IPS-NIHi7 (cell line): ENCODE measurements at regions not wholly inside any gene's neighbourhood (a gene's known extent, or its start where the extent isn't known, plus 50 kb on each side); places are given as distances from the start of the nearest gene placed in this dataset.

Experiments used
- DNase-seq: peaks from one replicate; pipeline ENCODE4 v3.0.0; 2012; ENCODE audit warnings: mixed read lengths; ENCODE audit errors: extremely low spot score

DNA sequence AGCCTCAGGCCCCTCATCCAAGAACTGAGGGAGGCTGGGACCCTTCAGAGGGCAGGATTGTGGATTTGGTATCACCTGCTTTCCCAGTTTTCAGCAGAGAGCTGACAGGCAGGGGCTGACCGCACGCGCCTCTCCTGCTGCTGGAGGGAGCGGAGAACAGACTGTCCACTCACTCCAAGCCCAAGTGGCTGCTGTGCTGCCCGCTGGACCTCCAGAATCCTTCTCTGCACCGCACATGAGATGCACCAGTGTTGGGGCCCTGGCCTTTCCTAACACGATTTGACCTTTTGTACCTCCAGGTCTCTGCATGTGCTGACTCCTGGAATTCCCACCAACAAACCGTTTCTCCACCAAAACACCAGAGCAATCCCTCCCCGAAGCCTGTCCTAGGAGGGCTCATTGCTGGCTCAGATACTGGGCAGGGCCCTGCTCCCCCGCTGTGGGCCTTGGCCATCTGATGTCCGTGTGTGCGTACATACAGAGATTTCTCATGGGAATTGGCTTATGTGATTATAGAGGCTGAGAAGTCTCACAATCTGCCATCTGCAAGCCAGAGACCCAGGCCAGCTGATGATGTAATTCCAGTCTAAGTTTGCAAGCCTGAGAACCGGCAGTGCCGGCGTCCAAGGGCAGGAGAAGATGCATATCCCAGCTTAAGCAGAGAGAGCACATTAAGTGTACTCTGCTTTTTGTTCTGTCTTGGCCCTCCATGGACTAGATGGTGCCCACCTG is 141.7 kb downstream of the GADD45G start:
- no peak for DNase-seq

DNA sequence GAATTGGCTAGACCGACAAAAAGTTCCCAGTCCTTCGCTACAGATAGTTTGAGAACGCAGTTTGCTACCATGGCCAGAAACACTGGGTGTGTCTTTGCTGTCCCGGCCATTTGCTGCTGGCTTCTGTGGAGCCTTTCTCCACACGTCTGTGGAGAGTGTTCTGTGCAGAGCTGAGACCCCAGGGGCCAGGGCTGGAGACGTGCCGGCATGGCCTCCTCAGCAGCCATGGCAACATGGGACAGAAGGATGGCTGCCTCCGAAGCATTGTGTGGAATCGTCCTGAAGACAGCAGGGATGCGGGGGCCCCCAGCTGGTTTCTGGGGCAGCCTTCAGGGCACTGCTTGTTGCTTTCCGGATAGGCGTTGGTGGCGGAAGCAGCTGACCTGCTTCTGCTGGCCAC is 142.8 kb downstream of the GADD45G start:
- DNase-seq, result no peak

DNA sequence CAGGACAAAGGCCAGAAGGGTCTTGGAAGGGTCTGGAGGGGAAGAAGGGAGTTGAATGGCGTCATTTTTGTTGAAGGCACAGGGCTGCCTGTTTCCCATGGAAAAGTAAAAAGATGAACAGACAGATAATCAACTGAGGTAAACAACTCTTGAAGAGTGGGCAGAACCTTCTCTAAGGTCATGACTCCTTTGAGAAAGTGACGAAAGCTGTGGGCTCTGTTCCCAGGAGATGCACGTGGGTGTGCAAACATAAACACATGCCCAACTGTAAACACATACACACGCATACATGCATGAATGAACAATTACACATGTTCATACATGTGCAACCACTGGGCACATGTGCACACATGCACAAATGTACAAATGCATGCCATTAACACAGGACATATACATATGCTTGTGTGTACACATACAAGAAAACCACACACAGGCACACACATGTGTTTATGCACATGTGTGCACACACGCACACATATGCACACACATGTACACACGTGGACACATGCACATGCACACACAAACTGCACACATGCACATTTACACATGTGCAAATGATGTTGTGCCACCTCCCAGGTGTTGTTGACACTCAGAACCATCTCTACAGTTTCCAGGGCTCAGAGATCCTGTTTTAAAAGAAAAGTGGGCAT is 143.3 kb downstream of the GADD45G start:
- DNase-seq, result no peak

DNA sequence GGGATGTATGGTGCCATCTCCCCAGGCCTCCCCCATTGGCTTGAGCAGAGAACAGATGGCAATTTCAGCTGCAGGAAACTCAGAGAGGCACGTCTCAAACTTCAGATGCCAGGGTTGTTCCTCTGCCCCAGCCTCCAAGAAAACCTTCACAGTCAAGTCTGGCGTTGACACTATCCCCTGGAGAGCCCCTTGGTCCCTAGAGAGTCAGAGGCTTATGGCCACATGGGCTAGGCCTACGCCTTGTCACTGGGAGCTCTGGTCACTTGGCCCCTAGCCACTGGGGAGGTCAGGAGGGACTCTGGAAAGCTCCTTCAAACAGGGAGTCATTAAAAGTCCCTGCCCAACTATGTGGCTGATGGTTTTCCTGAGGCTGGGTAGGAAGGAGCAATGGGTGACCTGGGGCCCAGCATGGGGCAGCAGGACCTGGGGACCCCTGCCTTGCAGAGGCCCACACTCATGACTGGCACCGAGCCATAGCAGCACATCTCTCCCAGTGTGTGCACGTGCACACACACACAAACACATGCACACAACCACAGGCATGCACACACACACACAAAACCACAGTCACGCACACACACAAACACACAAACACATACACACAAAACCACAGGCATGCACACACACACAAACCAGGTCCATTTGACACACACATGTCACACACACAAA is 144.2 kb downstream of the GADD45G start:
- DNase-seq, result no peak

DNA sequence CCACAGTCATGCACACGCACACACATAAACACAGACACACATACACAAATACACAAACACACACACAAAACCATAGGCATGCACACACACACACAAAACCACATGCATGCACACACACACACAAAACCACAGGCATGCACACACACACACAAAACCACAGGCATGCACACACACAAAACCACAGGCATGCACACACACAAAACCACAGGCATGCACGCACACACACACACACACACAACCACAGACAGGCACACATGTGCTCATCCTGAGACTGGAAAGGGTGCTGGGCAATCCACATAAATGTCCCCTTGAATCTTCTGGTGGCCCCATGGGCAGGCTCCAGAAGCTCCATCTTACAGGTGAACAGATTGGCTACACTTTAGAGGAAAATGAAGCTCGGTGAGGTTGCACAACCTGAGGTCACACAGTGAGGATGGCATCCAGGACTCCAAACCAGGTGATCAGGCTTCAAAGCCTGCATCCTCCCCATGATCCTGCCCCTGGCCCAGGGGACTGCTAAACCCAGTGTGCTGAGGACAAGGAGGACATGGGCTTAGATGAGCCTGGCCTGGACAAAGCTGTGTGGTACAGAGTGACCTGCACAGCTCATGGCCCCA is 144.8 kb downstream of the GADD45G start:
- DNase-seq, result no peak

DNA sequence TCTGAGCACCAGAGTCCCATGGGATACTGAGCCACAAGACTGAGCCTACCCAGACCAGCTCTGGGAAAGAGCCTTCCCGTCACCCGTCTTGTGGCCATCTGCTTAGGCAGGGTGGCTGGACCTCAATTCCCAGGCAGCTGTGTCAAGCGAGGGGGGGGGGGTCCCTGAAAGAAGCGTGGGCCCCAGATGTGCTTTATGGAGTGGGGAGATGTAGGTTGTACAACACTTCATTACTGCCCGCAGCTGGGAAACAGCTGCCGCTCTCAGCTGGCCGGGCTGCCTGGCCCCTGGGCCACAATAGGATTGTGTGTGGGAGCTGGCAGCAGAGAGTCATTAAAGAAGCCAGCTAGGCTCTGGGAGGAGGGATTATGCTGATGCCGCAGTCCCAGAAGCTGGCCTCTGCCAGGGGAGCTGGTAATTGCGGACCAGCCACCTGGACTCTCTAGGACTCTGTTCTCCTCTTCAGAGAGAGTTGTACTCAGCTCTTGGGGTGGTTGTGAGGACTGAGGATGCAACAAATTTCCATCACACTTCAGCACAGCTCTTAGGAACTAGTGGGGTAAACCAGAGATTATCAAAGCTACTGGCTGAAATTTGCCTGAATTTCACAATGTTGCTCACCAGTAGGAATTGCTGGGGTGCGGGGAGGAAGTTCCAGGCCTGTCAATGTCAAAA is 145.4 kb downstream of the GADD45G start:
- DNase-seq, result peak; percentile 24

DNA sequence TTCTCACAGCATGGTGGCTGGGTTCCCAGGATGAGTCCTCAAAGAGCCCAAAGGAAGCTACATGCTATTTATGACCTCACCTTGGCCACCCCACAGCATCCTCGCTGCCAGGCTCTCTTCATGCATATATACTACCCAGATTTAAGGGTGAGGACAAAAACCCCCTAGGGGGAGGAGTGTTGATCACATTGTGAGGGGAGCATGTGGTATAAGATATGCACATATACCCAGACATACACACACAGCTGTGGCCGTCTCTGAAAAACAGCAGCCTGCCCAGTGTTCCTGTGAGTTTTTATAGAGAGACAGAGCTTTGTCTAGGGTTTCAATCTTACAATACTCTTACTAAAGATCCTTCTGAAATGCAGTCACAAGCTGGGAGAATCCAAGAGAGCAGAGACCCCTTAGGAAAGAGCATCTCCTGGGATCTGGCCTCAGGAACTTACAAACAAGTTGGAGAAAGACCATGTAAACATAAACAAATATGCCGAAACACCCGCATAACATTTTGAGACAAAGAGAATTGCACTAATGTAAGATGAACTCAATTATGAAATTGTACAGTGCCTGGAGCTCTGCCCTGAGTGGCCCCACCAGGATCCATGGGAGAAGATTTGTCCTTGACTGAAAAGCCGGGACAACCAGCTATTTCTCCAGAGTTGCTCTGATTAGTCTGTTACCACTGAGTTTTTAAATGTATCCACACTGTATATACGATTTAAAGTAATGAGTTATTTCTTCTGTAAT is 146.4 kb downstream of the GADD45G start:
- DNase-seq, result no peak

DNA sequence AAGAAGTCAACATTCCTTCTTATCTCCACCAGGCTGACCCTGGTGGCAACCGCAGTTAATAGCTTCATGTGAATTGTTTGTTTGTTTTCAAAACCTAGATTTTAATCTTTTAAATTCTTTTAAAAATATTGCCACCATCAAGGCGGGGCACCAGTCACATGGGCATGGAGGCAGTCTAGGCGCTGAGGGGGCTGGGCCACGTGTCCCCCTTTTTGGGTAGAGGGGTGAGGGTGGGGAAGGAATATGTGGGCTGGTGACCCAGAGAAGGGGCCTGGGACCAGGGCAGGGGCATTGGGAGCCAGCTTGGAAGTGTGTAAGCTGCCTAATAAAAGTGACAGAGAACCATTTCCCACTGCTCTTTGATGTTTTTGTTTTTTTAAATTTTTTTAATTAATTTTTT is 147.3 kb downstream of the GADD45G start:
- no peak for DNase-seq

DNA sequence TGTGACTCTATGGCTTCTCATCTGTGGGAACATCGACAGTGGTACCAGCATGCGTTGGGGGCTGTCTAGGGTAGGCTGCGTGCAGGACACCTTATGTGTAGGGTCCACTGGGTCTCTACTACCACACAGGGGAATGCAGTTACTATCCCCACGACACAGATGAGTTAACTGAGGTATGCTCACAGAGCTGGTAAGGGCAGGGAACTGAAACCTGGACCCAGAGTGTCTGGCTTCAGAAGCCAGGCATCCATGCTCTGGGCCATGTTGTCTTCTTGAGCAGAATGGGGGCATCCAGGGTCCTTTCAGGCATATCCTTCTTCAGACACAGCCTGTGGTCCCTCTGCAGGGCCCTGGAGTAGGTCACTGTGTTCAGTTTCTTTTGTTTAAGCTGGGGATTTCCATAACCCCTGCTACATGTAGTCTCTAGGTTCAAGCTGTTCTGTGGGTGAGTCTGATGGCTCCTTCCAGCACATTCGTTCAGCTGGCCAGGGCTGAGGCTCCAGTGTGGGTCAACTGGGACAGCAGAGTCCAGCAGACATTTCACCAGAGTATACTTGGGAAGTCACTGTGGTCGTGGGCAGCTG is 148.8 kb downstream of the GADD45G start:
- no peak for DNase-seq

DNA sequence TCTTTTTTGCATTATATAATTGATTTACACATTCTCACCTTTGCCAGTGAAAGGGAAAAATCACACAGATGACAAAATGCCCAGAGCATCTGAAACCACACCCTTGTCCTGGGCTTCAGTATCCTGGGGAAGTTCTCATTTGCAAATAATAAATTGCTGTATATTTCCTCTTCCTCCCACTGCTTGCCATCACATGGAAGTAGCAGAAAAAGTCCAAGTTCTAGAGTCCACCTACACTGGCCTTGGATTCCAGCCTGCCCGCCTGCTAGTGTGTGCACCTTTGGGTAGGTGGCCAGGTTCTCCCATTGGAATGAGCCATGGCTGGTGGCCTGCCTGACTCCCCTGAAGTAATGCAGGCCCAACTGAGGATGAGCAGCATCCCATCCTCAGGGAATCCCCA is 149.4 kb downstream of the GADD45G start:
- DNase-seq, result no peak

DNA sequence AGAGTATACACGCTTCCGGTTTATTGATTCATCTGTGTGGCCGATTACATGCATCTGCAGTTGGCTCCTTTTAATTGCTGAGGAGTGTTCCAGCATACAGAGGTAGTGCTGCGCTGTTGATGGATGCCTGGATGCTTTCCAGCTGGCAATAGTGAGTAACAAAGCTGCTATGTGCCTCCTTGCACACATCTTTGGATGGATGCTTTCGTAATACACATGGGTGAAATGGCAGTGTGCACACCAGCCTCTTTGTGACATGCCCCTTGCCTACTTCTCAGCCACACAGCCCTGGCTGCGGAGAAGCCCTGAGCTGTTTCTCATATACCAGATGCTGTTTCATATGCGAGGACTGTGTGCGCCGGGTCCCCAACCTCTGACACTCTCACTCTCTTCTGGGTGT is 151.0 kb downstream of the GADD45G start:
- no peak for DNase-seq

DNA sequence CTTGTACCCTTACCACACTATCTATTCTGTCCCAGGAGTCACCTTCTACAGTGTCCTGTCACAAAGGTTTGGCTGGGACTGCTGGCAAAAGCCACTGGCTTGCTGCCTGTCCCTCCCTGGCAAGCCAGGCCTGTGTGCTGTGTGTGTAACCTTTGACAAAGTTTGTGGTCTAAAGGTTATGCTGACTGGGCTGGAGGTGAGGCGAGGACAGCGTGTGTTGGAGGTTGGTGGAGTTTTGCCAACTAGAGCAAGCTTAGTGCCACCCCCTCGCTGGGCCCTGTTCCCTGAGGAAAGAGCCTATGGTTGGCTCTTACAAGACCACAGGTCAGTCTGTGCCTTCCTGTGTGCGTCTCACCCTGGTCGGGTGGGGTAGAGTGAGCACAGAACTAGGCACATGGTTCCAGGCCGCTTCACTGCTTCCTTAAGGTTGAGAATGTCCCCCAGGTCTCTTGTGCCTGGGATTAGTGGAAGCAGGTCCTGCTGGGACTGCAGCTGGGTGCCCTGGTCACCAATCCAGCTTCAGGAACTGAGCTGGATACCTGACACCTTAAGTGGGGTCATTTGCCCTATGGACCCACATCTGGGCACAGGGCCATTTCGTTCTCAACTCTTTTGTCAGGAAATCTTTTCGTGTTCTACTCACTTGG is 152.2 kb downstream of the GADD45G start:
- no peak for DNase-seq

DNA sequence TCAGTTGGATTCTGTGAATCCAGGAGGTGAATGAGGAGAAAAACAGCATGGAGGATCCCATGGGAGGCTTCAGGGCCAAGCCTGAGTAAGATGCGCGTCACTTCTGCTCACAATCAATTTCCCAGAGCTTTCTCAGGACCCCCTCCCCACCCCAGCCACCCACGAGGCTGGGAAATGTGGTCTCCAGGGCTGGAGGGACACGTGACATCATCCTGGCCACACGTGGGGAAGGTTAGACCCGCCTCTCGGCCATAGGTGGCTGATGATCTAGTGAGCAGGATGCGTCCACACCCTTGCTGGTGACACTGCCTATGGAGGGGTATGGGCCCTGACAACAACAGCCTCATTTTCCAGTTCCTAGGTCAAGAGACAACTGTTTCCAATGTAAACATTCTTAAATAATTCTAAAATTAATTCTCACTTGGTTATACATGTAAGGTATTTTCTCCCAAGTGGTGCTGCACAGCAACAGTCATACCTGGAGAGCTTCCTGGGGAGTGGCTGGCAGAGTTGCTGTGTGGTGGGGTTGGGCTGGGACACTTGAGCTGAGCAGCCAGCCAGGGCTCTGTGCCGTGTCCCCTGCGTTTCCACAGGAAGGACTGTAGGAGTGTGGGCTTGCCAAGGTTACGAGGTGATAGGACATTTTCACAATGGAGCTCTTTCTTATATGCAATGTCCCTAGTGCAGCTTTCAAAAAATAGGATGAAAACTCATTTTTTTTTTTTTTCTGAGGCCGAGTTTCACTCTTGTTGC is 153.1 kb downstream of the GADD45G start:
- DNase-seq, result no peak

DNA sequence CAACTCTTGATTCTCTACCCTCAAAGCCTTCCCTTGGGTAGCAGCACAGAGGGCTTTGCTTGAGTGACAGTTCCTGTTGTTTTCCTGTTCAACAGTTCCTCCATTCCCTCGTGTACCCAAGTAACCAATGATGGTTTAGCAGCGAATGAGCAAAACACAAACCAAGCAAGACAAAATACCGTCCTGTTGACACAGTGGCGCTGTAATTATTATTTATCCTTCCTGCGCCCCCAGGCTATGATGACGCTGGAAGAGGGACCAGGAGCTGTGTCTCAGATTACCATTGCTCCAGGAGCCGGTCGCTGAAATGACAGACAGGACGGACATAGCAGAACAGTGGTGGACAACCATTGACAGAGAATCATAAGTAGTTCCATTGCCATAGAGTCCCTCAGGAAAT is 154.8 kb downstream of the GADD45G start:
- no peak for DNase-seq

DNA sequence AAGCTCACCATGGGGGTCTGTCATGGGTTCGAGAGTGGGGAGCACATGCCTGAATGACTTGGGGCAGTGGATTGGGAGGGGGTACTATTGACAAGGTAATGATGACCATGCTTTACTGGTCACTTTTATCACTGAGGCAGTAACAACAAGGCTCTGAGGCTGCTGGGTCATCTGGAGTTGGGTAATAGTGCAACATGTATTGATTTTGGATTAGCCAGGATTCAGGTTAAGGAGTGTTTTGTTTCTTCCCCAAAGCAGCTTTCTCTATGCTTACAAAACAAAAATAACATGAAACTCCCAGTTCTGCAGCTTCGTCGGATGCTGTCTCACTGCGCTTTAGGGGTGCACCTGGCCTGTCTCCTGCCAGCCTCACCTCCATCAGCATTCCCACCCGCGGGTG is 155.3 kb downstream of the GADD45G start:
- no peak for DNase-seq

DNA sequence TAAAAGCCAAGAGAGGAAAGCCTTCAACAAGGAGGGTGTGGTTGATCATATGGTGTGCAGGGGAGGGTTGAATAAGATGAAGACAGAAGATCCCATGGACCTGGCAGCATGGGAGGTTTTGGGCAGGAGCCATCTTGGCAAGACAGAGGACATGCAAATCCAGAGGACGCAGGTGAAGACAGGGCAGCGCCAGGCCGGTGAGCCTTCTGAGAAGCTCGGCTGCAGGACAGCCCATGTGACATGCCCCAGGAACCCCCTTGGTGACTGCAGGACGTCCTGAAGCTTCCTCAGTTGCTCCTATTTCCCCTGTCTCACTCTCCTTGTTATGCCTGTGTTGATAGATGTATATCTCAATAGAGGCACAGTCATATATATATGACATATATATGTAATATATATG is 159.4 kb downstream of the GADD45G start:
- DNase-seq, result no peak

DNA sequence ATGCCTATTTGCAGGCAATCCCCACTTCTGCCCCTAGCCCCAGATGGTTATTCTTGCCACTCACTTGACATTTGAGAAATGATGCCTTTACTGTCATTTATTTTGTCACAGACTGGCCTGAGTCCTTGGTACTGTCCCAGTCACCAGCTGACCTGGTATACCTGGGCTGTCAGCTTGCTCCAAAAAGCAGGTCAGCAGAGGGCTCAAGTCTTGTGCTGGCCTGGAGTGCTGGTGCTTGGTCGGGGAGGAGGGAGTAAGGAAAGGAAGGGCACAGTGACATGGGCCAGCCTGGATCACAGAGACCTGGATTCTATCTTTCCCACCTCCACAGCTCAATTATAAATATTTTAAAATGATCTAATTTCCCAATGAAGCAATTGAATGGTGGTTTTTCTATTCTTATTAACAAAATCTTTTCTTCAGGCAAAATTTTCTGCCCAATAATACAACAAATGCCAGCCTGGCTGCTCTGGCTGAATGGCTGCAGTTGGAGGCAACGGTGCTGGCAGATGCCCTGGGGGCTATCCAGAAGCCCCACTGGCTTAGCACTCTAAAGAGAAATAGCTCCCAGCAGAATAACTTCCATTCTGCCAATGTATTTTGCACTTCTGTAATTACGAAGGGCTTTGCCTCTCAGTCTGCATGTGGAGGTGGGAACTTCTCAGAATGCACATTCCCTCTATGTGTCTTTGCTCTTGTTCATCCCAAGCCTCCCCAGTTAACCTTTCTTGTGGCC is 160.6 kb downstream of the GADD45G start:
- DNase-seq, result no peak

DNA sequence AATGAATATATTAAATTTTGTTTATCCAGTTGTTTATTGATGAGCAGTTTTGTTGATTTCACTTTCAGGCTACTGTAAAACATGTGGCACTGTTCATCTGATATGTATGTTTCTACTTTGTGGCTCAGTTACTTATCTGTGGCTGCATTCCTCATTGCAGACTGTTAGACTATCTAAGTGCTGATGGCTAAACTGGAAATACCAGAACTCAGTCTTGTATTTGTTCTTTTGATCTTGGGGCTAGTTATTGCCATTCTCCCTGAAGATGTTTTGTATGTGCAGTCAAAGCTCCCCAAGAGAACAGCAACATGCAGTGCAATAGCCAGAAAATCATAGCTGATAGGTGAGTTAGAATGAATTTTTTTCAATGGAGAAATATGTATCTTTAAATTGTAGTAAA is 162.2 kb downstream of the GADD45G start:
- DNase-seq, result no peak

DNA sequence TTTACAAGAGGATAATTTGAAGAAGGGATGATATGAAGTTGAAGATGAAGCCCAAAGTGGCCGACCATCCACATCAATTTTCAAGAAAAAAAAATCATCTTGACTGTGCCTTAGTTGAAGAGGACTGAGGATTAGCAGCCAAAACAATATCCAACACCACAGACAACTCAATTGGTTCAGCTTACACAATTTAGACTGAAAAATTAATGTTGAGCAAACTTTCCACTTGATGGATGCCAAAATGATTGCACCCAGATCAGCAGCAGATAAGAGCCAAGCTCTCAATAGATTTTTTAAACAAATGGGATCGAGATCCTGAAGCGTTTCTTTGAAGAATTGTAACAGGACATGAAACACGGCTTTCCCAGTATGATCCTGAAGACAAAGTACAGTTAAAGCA is 163.2 kb downstream of the GADD45G start:
- no peak for DNase-seq
